DOHH2 (cell line): ENCODE measurements at regions not wholly inside any gene's neighbourhood (a gene's known extent, or its start where the extent isn't known, plus 50 kb on each side); places are given as distances from the start of the nearest gene placed in this dataset.

Experiments used
- EZH2phosphoT487 ChIP-seq: fragments of 200-600 bp; sonication (generic); IDR thresholded peaks from 2 replicates; pipeline ENCODE4 v1.6.1; 2017; ENCODE audit warnings: borderline replicate concordance, mild to moderate bottlenecking, antibody characterized with exemption, low read length, moderate library complexity, mixed read lengths
- TF ChIP-seq, protein P1 (sequence below): fragments of 200-600 bp; sonication (generic); IDR thresholded peaks from one replicate; pipeline ENCODE4 v1.5.1; 2014; ENCODE audit warnings: antibody characterized with exemption, mild to moderate bottlenecking, low read depth, low read length; ENCODE audit not compliant: poor library complexity, severe bottlenecking

DNA sequence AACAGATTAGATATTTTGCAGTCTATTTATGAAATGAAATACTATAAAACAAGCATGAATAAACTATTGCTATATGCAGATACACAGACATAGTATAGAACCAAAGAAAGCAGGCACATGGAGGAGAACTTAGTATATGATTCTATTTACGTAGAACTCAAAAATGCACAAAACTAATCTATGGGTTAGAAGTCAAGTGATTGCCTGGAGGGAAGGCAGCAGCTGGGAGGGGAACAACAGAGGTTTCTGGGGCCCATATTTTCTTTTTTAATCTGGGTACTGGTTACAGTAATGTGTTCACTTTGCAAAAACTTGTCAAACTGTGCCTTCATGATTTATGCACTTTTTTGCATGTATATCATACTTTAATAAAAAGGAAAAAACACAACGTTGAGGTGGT, 202.0 kb downstream of the BCAT1 start:
- TF ChIP-seq, protein P1, sequence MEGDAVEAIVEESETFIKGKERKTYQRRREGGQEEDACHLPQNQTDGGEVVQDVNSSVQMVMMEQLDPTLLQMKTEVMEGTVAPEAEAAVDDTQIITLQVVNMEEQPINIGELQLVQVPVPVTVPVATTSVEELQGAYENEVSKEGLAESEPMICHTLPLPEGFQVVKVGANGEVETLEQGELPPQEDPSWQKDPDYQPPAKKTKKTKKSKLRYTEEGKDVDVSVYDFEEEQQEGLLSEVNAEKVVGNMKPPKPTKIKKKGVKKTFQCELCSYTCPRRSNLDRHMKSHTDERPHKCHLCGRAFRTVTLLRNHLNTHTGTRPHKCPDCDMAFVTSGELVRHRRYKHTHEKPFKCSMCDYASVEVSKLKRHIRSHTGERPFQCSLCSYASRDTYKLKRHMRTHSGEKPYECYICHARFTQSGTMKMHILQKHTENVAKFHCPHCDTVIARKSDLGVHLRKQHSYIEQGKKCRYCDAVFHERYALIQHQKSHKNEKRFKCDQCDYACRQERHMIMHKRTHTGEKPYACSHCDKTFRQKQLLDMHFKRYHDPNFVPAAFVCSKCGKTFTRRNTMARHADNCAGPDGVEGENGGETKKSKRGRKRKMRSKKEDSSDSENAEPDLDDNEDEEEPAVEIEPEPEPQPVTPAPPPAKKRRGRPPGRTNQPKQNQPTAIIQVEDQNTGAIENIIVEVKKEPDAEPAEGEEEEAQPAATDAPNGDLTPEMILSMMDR, result no peak
- TF ChIP-seq EZH2phosphoT487, result no peak
